GM19452 (cell line): ENCODE measurements at regions not wholly inside any gene's neighbourhood (a gene's known extent, or its start where the extent isn't known, plus 50 kb on each side); places are given as distances from the start of the nearest gene placed in this dataset.

Experiments
- ATAC-seq: cut with Tn5 transposase; IDR thresholded peaks from one replicate; pipeline ENCODE4 v1.9.1; 2021; ENCODE audit not compliant: unreplicated experiment

DNA sequence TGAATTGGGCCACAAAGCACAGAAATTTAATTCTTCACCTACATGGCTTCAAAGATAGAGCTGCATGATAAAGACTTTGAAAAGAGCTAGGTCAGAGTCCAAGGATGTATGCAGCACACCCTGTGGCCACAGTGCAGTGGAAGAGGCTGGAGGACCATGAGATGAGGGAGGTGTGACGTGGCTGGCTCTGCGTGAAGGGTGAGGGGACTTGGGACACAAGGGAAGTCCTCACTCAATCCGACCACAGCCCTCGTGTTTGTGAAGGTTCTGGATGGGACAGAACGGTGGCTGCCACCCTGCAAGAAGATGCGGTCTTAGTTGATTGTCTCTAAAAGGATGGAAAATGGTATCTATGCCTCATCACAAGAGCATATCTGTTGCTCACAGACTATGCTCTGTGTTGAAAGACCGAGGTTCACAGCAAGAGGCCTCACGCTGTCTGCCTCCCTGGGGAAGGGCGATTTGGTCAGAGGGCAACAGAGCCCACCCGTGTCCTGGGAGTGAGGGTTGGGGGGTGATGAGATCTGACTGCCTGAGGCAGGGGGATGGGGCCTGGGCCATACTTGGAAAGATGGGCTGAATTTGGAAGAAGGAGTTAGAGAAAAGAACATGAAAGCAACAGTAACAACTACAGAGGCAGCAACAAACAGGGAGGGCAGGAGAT is 174.4 kb upstream of the SHH start:
- ATAC-seq: no peak

DNA sequence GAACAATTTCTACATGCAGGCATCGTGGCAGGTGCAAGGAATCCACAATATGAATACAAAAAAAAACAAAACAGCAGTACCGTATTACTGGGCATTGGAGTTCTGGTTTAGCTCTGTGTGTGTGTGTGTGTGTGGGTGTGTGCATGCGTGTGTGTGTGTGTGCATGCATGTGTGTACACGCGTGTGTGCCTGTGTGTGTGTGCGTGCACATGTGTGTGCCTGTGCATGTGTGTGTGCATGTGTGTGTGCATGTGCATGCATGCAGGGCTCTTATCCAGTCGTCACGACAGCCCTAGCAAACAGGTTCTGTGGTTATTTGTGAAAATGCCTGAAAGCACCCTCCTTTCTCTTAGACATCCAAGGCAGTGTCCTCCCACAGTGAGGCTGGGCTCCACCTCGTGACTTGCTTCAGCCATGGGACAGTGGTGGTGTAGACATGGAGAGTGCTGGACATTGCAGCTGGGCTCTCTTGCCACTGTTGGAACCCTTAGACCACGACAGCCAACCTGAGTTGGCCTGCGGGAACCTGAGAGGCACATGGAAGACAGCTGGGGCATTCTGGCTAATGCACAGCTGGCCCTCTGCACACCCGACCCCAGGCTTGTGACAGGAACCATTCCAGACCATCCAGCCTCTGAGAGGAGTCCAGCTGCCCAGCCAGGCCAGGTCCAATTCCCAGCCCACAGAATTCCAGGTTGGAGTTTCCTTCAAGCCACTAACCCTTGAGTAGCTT is 173.4 kb upstream of the SHH start:
- no peak for ATAC-seq

DNA sequence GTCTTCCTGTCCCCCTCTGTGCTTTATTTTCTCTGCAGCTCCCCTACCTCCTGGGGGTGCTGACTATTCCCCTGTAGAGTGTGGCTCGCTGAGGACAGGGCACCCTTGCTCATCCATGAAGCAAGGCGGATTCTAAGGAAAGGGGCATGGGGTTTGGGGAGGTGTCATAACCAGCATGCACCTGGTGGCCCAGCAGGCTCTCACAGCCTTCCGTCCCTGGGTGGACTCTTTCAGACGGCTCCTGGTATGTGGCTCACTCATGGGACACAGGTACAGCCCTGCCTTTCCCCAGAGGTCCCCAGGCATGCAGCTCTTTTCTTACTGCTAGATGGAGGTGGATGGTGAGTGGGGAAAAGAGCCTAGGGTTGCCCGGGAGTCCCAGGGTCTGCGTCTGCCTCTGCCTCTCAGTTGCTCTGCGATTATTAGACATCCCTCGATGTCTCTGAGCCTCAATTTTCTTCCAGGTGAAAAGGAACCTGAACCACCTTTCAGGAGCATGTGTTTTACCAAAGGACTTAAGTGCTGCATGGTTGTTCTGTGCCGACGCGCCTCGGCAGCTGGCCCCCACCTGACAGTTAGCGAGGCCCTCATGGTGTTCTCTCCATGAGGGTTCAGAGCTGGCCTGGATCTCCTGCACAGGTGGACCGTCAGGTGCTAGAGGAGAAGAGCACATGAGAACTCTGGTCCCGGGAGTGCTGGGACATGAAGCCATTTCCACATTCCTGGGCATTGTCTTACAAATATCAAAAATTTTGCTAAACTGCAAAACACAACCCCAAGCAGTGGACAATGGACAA is 172.5 kb upstream of the SHH start:
- no peak for ATAC-seq

DNA sequence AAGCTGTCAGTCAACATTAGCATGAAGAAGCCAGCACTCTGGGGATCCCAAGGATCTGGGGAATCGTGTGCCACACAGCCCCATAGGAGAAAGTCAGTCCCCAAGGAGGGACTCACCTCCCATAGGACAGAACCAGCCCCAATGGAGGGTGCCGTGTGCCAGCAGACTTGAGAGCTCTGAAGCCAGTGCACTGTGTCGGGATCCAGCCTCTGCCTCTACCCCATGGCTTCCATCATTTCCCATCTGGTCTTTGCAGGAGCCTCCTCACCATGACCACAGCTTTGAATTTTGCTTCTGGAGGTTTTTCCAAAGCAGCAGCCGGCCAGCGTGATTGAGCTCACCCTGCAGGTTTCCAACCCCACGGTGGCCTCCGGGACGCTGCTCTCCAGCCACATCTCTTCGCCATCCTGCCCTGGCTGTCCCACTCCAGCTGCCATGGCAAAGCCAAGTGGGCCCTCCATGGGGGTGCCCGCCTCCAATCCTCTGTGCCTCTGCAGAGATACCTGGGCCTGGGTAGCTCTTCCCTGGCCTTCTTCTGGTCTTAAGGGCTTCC is 171.8 kb upstream of the SHH start:
- ATAC-seq: no peak

DNA sequence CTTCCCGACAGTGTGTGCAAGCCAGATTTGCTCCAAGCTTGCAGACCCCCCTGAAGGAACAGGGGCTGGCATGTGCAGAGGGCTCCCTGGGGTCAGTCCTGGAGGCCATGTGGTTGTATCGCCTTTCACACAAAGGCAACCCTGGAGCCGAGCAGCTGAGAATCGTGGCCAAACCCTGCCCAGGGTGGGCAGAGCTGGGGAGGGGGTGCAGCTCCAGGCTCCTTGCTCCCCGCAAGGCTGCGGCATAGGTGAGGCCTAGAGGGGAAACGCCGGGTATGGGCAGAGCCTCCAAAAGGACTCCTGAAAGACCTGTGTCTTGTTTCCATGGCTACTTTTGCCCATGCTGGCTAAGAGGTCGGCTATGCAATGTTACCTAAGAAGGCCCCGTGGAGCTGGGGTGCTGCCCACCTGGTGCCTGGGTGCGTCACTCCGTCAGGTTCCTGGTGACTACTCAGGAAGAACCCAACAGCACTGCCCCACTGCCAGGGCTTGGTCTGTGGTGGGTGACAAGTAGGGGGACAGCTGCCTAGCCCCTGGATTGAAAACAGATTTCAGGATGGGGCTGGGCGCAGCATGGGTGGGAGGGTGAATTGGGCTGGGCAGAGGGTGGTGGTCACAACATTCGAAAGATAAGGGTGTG is 171.0 kb upstream of the SHH start:
- no peak for ATAC-seq

DNA sequence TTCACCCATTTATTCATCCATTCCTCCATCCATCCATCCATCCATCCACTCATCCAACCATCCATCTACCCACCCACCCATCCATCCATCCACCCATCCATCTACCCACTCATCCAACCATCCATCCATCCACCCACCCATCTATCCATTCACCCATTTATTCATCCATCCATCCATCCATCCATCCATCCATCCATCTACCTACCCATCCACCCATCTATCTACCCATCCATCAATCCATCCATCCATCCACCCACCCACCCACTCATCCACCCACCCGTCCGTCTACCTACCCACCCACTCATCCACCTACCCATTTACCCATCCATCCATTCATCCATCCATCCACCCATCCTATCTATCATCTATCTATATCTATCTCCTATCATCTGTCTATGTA is 169.4 kb upstream of the SHH start:
- ATAC-seq: no peak

DNA sequence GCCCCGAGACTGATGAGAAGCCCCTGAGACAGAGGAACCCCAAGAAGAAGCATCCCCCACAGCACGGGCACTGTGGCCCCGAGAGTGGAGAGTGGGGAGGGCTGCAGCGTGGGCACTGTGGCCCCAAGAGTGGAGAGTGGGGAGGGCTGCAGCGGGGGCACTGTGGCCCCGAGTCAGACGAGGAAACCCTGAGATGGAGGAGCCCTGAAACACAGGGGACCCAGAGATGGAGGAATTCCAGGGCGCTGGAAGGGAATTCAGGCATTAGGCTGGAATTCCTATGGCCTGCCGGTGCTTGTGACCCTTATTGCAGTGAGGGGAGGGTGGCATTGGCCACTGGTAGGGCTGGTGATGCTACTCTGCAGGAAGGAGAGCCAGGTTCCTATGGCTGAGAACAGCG is 168.6 kb upstream of the SHH start:
- ATAC-seq: no peak

DNA sequence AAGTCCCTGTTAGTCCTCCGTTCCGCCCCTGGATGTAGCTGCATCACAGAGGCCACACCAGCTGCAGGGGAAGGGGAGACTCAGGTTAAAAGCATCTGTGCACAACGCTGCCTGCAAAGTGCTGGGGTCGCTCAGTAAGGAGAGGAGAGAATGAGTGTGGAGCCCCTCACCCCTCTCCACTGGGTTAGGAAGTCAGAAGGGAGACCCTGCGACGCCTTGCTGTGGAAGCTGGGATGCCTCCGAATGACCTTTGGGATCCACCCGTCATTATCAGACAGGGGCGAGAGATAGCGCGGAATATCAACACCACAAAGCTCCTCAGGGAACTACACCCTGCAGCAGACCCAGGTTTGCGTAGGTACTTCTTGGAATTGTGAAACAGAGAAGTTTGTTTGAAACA is 167.7 kb upstream of the SHH start:
- no peak for ATAC-seq

DNA sequence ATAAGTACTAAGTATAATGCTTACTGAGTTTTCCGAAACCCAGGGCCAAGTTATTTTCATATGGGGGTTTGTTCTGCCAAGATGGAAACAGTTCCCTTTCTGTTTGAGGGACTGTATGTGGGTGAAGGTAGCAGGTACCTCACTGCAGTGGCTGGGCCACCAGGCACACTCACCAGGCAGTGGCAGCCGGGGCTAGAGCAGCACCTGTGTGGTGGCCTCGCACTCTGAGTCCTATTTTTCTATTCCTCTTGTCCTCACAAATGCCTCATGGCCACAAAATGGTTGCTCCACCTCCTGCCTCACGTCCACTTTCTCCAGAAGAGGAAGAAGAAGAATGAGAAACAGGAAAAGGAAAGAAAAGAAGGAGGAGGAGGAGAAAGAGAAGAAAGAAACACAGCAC is 167.3 kb upstream of the SHH start:
- no peak for ATAC-seq

DNA sequence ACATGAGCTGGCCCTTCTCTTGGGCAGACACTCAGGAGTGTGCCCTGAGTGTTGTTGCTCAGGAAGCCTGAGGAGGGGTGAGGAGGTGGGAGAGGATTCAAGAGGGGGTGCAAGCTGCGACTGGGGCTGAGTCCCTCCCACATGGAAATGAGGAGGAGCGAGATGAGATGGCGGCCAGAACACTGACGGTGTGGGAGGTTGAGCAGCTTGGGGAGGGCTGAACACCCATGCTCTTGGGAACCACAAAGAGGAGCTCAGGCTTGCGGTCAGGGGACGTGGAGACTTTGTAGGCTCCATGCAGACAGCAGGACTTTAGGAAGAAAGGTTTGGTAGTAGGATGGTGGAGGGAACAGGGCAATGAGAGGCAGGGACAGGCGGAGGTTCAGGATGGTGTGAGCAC is 163.2 kb upstream of the SHH start:
- no peak for ATAC-seq

DNA sequence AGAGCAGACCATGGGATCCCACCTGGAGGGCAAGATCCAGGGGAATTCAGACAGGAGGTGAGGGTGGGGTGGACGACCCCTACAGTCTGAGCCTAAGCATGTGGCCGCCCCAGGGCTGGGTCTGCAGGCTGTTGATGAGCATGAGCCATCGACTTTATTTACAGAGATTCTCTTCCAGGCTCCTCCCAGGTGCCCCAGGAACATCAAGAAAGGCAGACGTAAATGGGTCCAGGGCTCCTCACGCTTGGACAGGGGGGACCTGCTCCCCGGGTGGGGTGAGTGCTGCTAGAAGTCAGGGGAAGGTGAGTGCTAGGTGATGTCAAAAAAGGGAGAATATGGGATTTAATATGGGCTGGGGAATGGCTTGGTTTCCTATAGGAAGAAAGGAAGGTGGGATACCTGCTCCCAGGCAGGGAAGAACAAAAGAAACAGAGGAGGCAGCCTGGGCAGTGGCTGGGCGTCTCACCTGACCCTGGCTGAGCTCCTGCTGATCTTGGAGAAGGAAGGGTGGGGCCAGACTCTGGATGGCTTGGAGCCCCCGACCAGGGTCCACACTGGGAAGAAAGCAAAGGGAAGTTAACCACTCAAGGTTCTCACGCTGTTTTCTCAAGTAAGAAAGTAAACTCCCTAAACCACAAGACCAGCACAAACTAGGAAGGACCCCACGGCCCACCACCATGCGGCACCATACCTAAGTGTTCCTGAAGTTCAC is 162.1 kb upstream of the SHH start:
- ATAC-seq: no peak

DNA sequence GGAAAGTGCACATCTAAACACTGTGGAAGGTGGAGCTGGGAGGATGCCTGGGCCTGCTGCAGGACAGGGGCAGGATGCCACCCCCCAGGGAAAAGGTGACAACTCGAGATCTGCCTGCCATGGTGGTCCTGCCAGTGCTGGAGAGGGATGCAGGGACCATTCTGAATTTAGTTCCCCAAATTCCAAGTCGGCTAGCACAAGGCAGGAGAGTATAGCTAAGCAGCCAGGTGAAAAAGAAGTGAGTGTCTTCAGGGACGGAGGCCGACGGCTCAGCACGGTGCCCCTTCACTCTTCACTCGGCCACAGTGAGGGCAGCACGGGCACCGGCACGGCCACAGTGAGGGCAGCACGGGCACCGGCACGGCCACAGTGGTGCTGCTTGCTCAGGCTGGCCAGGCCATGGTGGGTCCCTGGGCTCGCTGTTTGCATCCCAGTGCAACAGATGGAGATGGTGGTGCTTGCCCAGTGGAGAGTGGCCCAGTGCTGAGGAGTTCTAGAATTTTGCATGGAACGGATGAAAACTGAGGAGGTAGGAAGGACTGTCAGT is 161.3 kb upstream of the SHH start:
- no peak for ATAC-seq

DNA sequence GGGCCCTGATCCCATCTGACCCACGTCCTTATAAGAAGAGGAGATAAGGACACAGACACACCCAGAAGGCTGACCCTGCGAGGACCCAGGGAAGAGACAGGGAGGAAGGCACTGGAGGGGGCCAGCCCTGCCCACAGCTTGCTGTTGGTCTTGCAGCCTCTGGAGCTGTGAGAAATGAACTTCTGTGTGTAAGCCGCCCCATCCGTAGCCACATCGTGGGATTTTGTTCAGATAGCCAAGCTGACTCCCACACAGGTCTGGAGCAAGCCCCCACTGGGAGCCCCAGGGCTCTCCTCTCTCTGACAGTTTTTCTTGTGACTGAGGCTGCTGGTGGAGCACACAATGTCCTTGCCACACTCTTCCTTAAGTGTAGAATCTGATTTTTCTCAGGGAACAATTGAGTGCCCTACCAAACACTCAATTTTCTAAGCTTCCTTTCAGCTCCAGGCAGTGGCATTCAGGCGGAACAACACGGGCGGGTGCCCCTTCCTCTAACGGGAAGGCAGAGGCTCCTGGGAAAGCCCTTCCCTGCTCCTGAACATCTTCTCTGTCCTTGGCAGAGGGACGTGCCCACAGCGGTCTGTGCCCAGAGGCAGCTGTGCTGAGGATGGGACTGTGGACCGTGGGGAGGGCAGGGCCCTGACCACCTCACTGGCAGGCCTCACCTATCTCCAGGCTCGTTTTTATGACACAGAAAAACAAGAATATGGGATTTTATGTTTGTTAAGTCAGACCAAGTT is 160.6 kb upstream of the SHH start:
- no peak for ATAC-seq

DNA sequence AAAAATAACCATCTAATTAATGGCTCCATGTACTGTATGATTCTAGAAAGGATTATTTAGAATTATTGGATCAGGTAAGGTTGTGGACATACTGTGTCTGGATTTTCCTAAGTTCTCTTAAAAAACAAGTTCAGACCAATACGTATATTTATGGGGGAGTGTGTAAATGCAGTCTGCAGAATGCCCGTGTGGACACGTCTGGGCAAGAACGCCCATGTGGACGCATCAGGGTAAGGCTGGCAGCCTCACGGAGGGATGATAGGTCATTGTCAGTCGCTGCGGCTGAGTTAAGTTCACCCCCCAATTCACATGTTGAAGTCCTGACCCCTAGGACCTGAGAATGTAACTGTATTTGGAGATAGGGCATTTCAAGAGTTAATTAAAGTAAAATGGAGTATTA is 160.0 kb upstream of the SHH start:
- no peak for ATAC-seq

DNA sequence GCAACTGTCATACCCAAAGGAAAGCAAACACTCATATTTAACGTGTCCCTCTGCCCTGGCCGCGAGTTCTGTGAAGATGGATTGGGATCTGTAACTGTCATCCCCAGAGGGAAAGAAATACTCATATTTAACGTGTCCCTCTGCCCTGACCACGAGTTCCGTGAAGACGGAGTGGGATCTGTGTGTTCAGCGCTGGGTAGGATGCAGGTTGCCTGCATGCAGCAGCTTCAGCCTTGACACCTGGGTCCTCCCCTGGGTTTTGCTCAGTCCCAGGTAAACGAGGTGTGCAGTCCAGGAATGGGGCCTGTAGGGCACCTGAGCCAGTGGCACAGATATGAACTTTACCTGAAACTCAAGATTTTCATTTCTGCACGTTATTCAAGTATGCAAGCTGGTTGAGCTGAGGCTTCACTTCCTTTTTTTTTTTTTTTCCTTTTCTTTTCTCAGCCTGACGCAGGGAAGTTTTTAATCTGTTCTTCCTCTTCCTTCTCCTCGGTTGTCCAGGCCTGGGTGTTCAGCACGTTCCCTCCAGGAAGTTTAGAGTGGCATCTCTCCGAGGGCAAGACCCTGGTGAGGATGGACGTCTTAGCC is 159.0 kb upstream of the SHH start:
- ATAC-seq: no peak

DNA sequence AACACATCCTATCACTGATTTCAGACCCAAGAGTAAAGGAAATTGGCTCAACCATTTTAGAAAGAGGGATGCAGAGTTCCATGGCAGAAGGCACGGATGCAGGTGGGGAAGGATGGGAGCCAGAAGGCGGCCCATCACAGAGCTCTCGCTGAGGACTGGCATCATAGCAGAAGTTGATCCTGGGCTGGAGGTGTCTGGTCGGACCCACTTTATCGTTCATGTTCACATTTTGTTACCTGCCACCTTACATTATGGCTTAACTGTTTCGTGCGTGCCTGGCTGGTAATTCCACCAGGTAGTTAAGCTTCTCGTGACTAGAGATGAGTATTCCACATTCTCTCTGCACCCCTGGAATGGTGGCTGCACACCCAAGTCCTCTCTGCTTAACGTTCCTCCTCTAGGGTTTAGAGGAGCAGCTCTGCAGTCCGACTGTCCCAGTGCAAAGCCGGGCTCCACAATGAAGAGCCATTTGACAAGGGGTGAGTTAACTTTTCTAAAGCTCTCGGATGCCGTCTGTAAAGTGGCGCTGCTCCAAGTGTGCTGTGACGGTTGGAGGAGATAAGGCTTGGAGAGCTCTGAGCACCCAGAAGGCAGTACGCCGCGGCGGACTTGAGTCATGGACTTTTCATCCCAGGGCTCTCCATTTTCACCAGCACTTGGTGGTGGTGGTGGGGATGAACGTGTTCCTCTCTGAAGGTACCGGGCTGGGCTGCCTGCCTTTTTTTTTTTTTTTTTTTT is 157.1 kb upstream of the SHH start:
- ATAC-seq: no peak

DNA sequence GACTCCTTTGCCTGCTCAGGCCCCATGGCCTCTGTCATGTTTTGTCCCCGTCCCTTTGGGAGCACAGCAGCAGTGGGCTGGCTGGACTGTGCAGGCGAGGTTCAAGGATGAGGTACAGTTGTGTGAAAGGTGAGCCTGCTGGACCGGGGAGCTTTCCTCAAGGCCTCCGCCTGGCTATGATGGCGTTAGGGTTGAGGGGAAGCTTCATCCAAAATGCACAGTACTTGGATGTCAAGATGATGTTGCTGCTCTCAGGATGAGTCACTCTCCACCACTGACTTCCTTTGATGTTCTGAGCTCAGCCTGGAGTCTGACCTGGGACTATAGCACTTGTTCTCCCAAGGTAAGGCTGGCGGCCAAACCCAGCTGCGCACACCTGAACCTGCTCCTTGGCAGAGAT is 152.7 kb upstream of the SHH start:
- ATAC-seq: no peak

DNA sequence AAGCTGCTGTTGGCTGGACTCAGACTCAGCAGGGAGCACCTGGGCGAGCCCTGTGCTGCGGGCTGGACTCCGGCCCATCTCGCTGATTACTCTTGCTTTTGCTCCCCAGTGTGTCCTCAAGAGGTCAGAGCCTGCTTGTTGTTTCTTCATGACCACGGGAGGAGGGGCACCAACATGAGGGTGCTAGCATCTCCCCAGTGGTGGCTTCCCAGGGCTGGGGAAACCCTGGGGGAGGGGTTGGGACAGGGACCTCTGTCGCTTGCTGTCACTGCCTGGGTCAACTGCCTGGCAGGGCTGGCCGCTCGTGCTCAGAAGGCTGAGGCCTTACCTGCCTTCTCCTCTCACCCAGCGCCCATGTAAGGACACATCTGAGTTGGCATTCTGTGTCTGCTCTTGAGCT is 152.3 kb upstream of the SHH start:
- ATAC-seq: no peak

DNA sequence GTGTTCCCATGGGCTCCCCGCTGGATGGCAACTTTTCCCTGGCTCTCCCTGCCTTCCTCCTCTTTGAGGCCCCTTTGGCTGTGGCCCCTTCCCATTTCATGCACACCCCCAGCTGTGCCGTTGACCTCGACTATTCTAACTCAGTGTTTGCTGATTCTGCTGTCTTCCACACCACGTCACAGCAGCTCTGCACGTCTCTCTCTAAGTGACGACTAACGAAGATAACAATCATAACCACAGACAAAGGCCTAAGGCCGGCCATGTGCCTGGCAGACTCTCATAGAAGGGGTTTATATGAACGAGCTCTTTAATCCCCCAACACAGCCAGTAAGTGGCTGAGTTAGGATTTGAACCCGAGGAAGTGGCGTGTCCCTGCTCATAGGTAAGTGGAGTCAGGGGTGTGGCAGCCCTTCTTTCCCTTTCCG is 151.5 kb upstream of the SHH start:
- no peak for ATAC-seq
